ENCODE measurements at regions not wholly inside any gene's neighbourhood (a gene's known extent, or its start where the extent isn't known, plus 50 kb on each side); places are given as distances from the start of the nearest gene placed in this dataset.
A peak's percentile ranks its signal among the peaks of the same experiment; 100 is the strongest.

DNA sequence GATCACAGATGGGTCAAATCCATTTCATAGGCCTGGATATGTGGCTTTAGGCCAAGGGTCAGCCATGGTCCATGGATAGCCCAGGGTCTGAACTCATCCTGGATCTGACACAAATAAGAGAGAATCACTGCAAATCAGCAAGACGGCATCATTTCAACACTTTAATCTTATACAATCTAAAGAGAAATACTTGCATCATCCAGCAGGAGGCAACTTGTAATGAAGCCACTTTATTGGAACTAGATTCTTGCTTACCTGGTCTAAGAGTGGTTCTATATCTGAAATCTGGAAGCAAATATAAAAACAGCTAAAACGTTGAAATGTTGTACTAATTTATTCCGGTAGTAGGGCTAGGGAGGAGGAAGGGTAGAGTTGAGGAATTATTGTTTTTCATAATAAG lies 870.1 kb downstream of the JRKL start:
- no peaks in the 10 kb centered on the region for H4K20me1 ChIP-seq (ENCODE audit: insufficient read depth, low read length)
- H2AFZ ChIP-seq (ENCODE audit: low read depth, low read length): no peak overlapping the region
- H3K27ac ChIP-seq (ENCODE audit: low read length): no peak overlapping the region
- H3K27me3 ChIP-seq (ENCODE audit: low read depth, low read length): no peaks in the 10 kb centered on the region
- H3K9me3 ChIP-seq (ENCODE audit: insufficient read depth, low read length): no peaks in the 10 kb centered on the region
- no peaks in the 10 kb centered on the region for H3K4me1 ChIP-seq (ENCODE audit: low read length)
- no peaks in the 10 kb centered on the region for H3K79me2 ChIP-seq (ENCODE audit: low read length)
- no peak overlapping the region for H3K9ac ChIP-seq (ENCODE audit: low read length)
- TF ChIP-seq, protein P1, sequence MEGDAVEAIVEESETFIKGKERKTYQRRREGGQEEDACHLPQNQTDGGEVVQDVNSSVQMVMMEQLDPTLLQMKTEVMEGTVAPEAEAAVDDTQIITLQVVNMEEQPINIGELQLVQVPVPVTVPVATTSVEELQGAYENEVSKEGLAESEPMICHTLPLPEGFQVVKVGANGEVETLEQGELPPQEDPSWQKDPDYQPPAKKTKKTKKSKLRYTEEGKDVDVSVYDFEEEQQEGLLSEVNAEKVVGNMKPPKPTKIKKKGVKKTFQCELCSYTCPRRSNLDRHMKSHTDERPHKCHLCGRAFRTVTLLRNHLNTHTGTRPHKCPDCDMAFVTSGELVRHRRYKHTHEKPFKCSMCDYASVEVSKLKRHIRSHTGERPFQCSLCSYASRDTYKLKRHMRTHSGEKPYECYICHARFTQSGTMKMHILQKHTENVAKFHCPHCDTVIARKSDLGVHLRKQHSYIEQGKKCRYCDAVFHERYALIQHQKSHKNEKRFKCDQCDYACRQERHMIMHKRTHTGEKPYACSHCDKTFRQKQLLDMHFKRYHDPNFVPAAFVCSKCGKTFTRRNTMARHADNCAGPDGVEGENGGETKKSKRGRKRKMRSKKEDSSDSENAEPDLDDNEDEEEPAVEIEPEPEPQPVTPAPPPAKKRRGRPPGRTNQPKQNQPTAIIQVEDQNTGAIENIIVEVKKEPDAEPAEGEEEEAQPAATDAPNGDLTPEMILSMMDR (IDR thresholded peaks at IDR 0.05; ENCODE audit: low read depth, low read length): no peak; the same call in 1 of the 2 replicates
- TF ChIP-seq EZH2phosphoT487 (IDR thresholded peaks at IDR 0.05; ENCODE audit: low read depth): no peak
- H3K4me3 ChIP-seq (ENCODE audit: low read length): no peak overlapping the region
- H3K4me2 ChIP-seq (ENCODE audit: low read length): no peak overlapping the region
- no peaks in the 10 kb centered on the region for H3K36me3 ChIP-seq (replicated peaks; ENCODE audit: low read depth, low read length)

DNA sequence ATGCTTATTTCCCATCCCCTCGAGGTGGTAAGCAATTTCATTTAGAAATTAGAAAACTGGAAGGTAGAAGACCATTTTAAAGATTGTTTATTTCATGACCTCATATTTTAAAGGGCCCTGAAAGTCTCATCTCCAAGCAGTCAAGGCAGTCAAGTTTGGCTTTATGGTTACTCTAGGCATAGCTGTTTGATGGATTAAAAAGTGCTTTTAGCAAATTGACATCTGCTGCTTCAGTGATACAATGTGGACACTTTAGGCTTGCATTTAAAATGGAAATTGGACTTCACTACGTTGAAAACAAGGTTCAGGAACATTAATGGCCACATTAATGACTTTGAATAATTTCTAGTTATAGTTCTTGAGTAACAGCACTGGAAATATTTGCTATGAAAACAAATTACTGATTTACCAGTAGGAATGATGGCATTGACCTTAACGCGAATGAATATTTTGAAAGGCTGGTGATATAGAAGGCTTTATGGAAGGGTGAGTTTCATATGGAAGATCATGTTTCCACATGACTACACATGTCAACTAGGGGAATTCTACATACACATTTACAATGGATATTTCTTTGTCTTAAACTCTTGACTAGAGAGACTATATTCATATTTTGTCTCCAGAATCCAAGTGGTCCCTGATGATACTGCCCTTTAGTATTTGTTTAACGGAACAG lies 873.5 kb downstream of the JRKL start:
- H3K4me2 ChIP-seq (ENCODE audit: low read length): no peak overlapping the region
- no peak overlapping the region for H3K9ac ChIP-seq (ENCODE audit: low read length)
- no peaks in the 10 kb centered on the region for H3K36me3 ChIP-seq (replicated peaks; ENCODE audit: low read depth, low read length)
- H3K9me3 ChIP-seq (ENCODE audit: insufficient read depth, low read length): no peaks in the 10 kb centered on the region
- no peak for TF ChIP-seq EZH2phosphoT487 (IDR thresholded peaks at IDR 0.05; ENCODE audit: low read depth)
- TF ChIP-seq, protein P1 (IDR thresholded peaks at IDR 0.05; ENCODE audit: low read depth, low read length): no peak
- no peak overlapping the region for H3K27ac ChIP-seq (ENCODE audit: low read length)
- H2AFZ ChIP-seq (ENCODE audit: low read depth, low read length): no peak overlapping the region
- H3K4me1 ChIP-seq (ENCODE audit: low read length): no peaks in the 10 kb centered on the region
- H4K20me1 ChIP-seq (ENCODE audit: insufficient read depth, low read length): no peaks in the 10 kb centered on the region
- no peak overlapping the region for H3K4me3 ChIP-seq (ENCODE audit: low read length)
- no peaks in the 10 kb centered on the region for H3K79me2 ChIP-seq (ENCODE audit: low read length)
- no peaks in the 10 kb centered on the region for H3K27me3 ChIP-seq (ENCODE audit: low read depth, low read length)

DNA sequence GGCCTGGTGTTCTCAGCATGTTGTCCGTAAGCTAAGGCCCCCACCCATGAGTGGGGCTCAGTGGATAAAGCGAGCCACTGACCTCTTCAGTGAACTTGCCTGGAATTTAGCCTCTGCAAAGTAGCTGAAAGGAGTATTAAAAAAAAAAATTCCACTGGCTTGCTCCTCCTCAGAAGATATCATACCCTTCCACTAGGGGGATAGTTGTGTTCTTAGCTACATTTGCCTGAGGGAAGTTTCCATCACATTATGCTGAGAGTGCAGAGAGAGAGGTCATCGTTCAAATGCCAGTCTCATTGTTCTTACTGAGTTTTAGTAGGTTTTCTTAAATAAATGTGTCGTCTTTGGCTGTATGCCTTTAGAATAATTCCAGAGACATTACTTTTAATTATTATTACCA lies 879.7 kb downstream of the JRKL start:
- H3K4me2 ChIP-seq (ENCODE audit: low read length): no peak overlapping the region
- no peak overlapping the region for H2AFZ ChIP-seq (ENCODE audit: low read depth, low read length)
- H3K79me2 ChIP-seq (ENCODE audit: low read length): no peaks in the 10 kb centered on the region
- no peak overlapping the region for H3K9ac ChIP-seq (ENCODE audit: low read length)
- H3K27me3 ChIP-seq (ENCODE audit: low read depth, low read length): no peaks in the 10 kb centered on the region
- H3K36me3 ChIP-seq (replicated peaks; ENCODE audit: low read depth, low read length): no peaks in the 10 kb centered on the region
- no peak overlapping the region for H3K27ac ChIP-seq (ENCODE audit: low read length)
- TF ChIP-seq, protein P1 (IDR thresholded peaks at IDR 0.05; ENCODE audit: low read depth, low read length): peak; percentile 8; the same call in 1 of the 2 replicates
- TF ChIP-seq EZH2phosphoT487 (IDR thresholded peaks at IDR 0.05; ENCODE audit: low read depth): no peak
- peaks cover 3% of the 10 kb centered on the region; the same call in 1 of the 2 replicates for H3K9me3 ChIP-seq (ENCODE audit: insufficient read depth, low read length)
- H3K4me3 ChIP-seq (ENCODE audit: low read length): no peak overlapping the region
- H4K20me1 ChIP-seq (ENCODE audit: insufficient read depth, low read length): no peaks in the 10 kb centered on the region
- H3K4me1 ChIP-seq (ENCODE audit: low read length): no peaks in the 10 kb centered on the region

DNA sequence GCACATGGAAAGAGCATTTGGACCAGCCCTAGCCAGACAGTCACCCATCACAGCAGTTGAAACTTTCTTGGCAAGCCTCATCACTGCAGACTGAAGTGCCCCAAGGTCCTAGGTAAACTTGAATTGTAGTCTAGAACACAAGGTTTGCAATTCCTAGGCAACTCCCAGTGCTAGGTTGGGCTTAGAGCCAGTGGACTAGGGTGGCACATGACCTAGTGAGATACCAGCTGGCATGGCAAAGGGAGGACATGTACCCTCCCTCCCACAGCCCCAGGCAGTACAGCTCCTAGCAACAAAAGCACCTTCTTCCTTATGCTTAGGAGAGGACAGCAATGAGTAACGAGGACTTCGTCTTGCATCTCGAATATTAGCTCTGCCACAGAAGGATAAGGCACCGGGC lies 889.5 kb downstream of the JRKL start:
- H3K9ac ChIP-seq (ENCODE audit: low read length): no peak overlapping the region
- H3K4me2 ChIP-seq (ENCODE audit: low read length): no peak overlapping the region
- no peak for TF ChIP-seq EZH2phosphoT487 (IDR thresholded peaks at IDR 0.05; ENCODE audit: low read depth)
- TF ChIP-seq, protein P1 (IDR thresholded peaks at IDR 0.05; ENCODE audit: low read depth, low read length): no peak
- no peak overlapping the region for H2AFZ ChIP-seq (ENCODE audit: low read depth, low read length)
- H3K36me3 ChIP-seq (replicated peaks; ENCODE audit: low read depth, low read length): no peaks in the 10 kb centered on the region
- no peaks in the 10 kb centered on the region for H3K79me2 ChIP-seq (ENCODE audit: low read length)
- H3K27me3 ChIP-seq (ENCODE audit: low read depth, low read length): no peaks in the 10 kb centered on the region
- H4K20me1 ChIP-seq (ENCODE audit: insufficient read depth, low read length): no peaks in the 10 kb centered on the region
- no peak overlapping the region for H3K4me3 ChIP-seq (ENCODE audit: low read length)
- peaks cover 4% of the 10 kb centered on the region; the same call in 1 of the 2 replicates for H3K9me3 ChIP-seq (ENCODE audit: insufficient read depth, low read length)
- no peaks in the 10 kb centered on the region for H3K4me1 ChIP-seq (ENCODE audit: low read length)
- no peak overlapping the region for H3K27ac ChIP-seq (ENCODE audit: low read length)

All from OCI-LY3 (cell line).